IPS DF 6.9 (cell line): ENCODE measurements at regions not wholly inside any gene's neighbourhood (a gene's known extent, or its start where the extent isn't known, plus 50 kb on each side); places are given as distances from the start of the nearest gene placed in this dataset.

Source experiments
- DNase-seq: peaks from one replicate; pipeline ENCODE4 v3.0.0-alpha.2; 2013; ENCODE audit warnings: low read depth, low spot score
- H3K27ac ChIP-seq: one replicate; pipeline ENCODE4 v1.5.1; 2013; ENCODE audit warnings: low read length, control low read depth
- H3K27me3 ChIP-seq: 2 replicates; pipeline ENCODE4 v1.6.1; 2013; ENCODE audit warnings: mild to moderate bottlenecking, low read length; ENCODE audit not compliant: control insufficient read depth, insufficient read depth
- H3K36me3 ChIP-seq: 2 replicates; pipeline ENCODE4 v1.6.1; 2013; ENCODE audit warnings: low read length; ENCODE audit not compliant: control insufficient read depth, insufficient read depth
- H3K4me1 ChIP-seq: 2 replicates; pipeline ENCODE4 v1.6.1; 2013; ENCODE audit warnings: low read length; ENCODE audit not compliant: control insufficient read depth, insufficient read depth
- H3K4me3 ChIP-seq: 2 replicates; pipeline ENCODE4 v1.5.1; 2013; ENCODE audit warnings: mild to moderate bottlenecking, low read length
- H3K9me3 ChIP-seq: 2 replicates; pipeline ENCODE4 v1.6.1; 2013; ENCODE audit warnings: low read length, inconsistent platforms; ENCODE audit not compliant: control insufficient read depth, insufficient read depth
- WGBS: extraction: QIAGEN DNeasy Blood & Tissue Kit; methylation state at CpG from one replicate; pipeline ENCODE4 v1.1.7; 2013; ENCODE audit warnings: mixed read lengths, missing lambda C conversion rate; ENCODE audit not compliant: insufficient read length, insufficient coverage; 5-methylcytosine and 5-hydroxymethylcytosine counted together

GRCh38 chr14:28020112-28020511 is 746.5 kb upstream of the FOXG1 start:
- Histone ChIP-seq H3K36me3 (no peaks in the 10 kb centered on the region), H3K4me1 (no peaks in the 10 kb centered on the region), H3K9me3 (no peaks in the 10 kb centered on the region), H3K27me3 (no peaks in the 10 kb centered on the region), H3K27ac (no peak overlapping the region), H3K4me3 (no peak overlapping the region)
- no peak for DNase-seq
- WGBS = no CpG with 5 or more reads among the region's 2 CpGs

- Histone ChIP-seq H3K4me3 (no peak overlapping the region), H3K4me1 (no peaks in the 10 kb centered on the region), H3K36me3 (no peaks in the 10 kb centered on the region), H3K27me3 (no peaks in the 10 kb centered on the region), H3K27ac (no peak overlapping the region), H3K9me3 (no peaks in the 10 kb centered on the region)
- no peak for DNase-seq
- no CpG with 5 or more reads among the region's 1 CpG for WGBS
Measured at GRCh38 chr14:28023853-28024252, 742.7 kb upstream of the FOXG1 start.

DNA sequence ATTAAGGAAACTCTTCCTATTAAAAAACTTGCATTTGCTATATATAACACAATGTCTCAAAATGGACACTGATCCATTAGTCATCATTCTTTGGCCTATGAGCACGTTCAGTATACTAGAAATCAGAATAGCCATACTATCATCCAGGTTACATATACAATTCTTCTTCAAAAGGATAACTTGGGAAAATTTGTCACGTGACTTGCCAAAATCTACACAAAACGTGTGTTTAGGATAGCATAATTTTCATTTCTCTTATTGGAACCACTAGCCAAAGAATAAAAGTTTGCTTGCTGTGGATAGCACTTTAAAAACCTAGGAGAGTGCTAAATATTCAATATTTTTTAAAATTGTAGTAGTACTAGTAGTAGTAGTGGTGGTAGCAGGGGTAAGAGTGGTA is 714.3 kb upstream of the FOXG1 start:
- H3K36me3 ChIP-seq = no peaks in the 10 kb centered on the region
- no peak overlapping the region for H3K4me3 ChIP-seq
- WGBS = no CpG with 5 or more reads among the region's 3 CpGs
- H3K4me1 ChIP-seq = no peaks in the 10 kb centered on the region
- no peaks in the 10 kb centered on the region for H3K9me3 ChIP-seq
- H3K27ac ChIP-seq = no peak overlapping the region
- no peaks in the 10 kb centered on the region for H3K27me3 ChIP-seq
- no peak for DNase-seq

DNA sequence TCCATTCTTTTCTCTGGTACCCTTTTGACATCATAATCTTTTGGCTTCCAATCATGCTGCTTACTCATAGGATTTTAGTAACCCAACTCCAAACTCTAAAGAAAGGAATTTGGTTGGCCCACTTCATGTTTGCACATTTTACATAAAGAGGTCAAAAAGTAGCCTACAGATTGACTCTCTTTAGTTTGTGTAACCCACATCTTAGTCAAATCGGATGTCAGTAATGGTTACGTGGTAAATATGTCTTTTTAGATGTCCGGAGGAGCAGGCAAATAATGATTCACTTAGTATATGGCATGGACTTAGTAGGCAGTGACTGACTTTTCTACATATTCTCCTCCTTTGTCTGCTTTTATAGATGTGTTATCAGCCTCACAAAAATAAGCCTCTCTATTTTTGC is 711.6 kb upstream of the FOXG1 start:
- DNase-seq = no peak
- Histone ChIP-seq H3K4me3 (no peak overlapping the region), H3K9me3 (no peaks in the 10 kb centered on the region), H3K4me1 (no peaks in the 10 kb centered on the region), H3K27ac (no peak overlapping the region), H3K27me3 (no peaks in the 10 kb centered on the region), H3K36me3 (no peaks in the 10 kb centered on the region)
- no CpG with 5 or more reads among the region's 3 CpGs for WGBS

DNA sequence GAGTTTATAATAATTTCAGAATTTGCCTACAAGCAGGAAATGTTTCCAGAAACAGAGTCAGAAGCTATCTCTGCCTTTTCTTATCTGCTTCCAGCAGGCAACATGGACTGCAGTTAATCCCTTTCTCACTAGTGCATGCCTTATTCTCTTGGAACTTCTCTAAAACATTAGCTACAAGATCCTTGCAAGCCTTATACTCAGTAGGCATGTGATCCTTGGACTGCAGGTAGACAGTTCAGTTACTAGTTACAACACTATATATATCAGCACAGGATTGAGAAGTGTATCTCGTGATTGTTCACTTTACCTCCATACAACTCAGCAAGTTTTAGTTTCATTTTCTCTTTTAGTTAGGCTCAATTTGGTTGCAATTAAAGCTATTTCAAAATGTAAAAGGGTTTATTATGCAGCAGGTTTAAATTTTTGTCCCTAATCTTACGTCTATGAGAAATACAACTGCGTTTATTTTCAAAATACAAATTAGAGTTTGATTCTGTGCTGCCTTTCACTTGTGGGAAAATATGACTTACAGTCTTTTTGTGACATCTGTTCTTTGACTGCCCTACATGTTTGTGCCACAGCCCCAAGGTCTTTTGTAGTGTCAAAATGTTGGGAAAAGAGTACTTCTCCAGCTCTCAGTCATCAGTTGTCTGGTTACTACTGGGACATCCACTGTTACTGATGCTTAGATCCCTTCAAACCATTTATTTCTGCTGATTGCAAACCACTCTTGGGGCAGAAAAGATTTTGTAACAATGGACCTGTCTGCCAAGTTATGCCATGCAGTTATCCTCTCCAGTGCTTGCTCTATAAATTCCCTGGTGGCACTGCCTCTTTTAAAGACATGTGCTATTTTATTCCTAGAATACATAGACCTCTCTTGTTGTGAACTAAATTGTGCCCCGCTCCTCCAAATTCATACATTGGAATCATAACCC is 709.0 kb upstream of the FOXG1 start:
- Histone ChIP-seq H3K27me3 (no peaks in the 10 kb centered on the region), H3K4me3 (no peak overlapping the region), H3K36me3 (no peaks in the 10 kb centered on the region), H3K9me3 (no peaks in the 10 kb centered on the region), H3K27ac (no peak overlapping the region), H3K4me1 (no peaks in the 10 kb centered on the region)
- no CpG with 5 or more reads among the region's 4 CpGs for WGBS
- DNase-seq = no peak

- Histone ChIP-seq H3K4me3 (no peak overlapping the region), H3K27me3 (no peaks in the 10 kb centered on the region), H3K4me1 (no peaks in the 10 kb centered on the region), H3K9me3 (no peaks in the 10 kb centered on the region), H3K27ac (no peak overlapping the region), H3K36me3 (no peaks in the 10 kb centered on the region)
- WGBS = 100% methylated on average over 1 of the region's 1 CpG
- DNase-seq = no peak
Measured at GRCh38 chr14:28059254-28059653, 707.3 kb upstream of the FOXG1 start.

DNA sequence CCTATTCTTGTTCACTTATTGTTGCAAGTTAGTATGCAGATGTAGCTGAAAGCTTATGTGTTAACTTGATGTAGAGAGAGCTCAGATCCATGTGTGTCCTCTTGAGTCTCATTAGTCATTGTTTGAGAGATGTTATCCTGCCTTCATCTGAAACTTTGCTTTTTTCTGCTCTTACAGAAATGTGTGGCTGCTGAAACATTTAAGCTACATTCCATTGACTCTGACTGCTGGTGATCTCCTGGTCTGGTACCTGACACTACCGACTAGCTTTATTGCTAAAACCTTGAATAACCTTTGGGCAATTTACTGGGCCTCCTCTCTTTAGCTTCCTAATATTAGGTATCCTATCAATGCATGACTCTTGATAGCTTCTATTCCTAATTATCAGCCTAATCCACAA is 705.6 kb upstream of the FOXG1 start:
- Histone ChIP-seq H3K4me3 (no peak overlapping the region), H3K36me3 (no peaks in the 10 kb centered on the region), H3K4me1 (no peaks in the 10 kb centered on the region), H3K27me3 (no peaks in the 10 kb centered on the region), H3K9me3 (no peaks in the 10 kb centered on the region), H3K27ac (no peak overlapping the region)
- WGBS = no CpG with 5 or more reads among the region's 1 CpG
- no peak for DNase-seq

GRCh38 chr14:28077021-28077420 is 689.6 kb upstream of the FOXG1 start:
- Histone ChIP-seq H3K36me3 (no peaks in the 10 kb centered on the region), H3K4me1 (no peaks in the 10 kb centered on the region), H3K27me3 (no peaks in the 10 kb centered on the region), H3K4me3 (no peak overlapping the region), H3K9me3 (no peaks in the 10 kb centered on the region), H3K27ac (no peak overlapping the region)
- no peak for DNase-seq

GRCh38 chr14:28083389-28083788 is 683.2 kb upstream of the FOXG1 start:
- WGBS = no CpG with 5 or more reads among the region's 3 CpGs
- no peaks in the 10 kb centered on the region for H3K36me3 ChIP-seq
- DNase-seq = no peak

DNA sequence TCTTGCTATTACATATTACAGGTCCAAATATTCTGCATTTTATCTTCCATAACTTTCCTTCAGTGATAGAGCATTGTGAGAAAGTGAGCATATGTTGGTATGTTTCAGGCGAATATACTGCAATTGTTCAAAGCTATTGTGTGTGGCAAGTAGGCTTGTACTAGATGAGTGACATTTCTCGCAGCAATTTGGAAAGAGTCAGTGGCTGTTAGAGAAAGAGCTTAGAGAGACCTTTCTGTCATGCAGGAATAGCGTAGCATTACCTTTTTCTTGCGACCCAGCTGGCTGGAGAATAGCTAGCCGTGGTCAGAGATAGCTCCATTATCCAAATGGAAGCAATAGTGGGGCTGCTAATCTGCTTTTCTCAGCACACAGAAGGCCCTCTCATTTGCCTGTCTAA is 678.5 kb upstream of the FOXG1 start:
- Histone ChIP-seq H3K27me3 (no peaks in the 10 kb centered on the region), H3K9me3 (no peaks in the 10 kb centered on the region), H3K4me1 (no peaks in the 10 kb centered on the region), H3K36me3 (no peaks in the 10 kb centered on the region), H3K4me3 (no peak overlapping the region), H3K27ac (no peak overlapping the region)
- DNase-seq = no peak
- no CpG with 5 or more reads among the region's 5 CpGs for WGBS

More at GRCh38 chr14:28083389-28083788, 683.2 kb upstream of the FOXG1 start:
- Histone ChIP-seq H3K27ac (no peak overlapping the region), H3K4me3 (no peak overlapping the region), H3K27me3 (no peaks in the 10 kb centered on the region), H3K4me1 (no peaks in the 10 kb centered on the region), H3K9me3 (no peaks in the 10 kb centered on the region)

DNA sequence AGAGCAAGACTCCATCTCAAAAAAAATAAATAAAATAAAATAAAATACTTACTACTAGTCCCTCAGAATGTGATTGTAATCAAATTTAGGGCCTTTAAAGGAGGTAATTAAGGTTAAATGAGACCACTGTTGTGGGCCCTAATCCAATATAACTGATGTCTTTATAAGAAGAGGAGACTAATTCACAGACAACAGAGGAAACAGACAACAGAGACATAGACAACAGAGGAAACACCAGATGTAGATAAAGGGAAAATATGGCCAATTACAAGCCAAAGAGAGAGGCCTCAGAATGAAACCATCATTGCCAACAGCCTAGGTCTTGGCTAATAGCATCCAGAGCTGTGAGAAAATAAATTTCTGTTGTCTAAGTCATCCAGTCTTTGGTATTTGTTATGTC is 669.0 kb upstream of the FOXG1 start:
- Histone ChIP-seq H3K9me3 (no peaks in the 10 kb centered on the region), H3K4me3 (no peak overlapping the region), H3K27me3 (no peaks in the 10 kb centered on the region)

More for the DNA sequence above, 669.0 kb upstream of the FOXG1 start:
- Histone ChIP-seq H3K27ac (no peak overlapping the region), H3K4me1 (no peaks in the 10 kb centered on the region), H3K36me3 (no peaks in the 10 kb centered on the region)
- DNase-seq = no peak
